ENCODE measurements at regions not wholly inside any gene's neighbourhood (a gene's known extent, or its start where the extent isn't known, plus 50 kb on each side); places are given as distances from the start of the nearest gene placed in this dataset.

GRCh38 chr19:31907661-31908060, 437.7 kb upstream of the ZNF507 start:
- no peak overlapping the region for H2BK12ac ChIP-seq (ENCODE audit: low read depth, low read length)
- POLR2A ChIA-PET (ENCODE audit: partially characterized antibody) = no interaction called here
- H3K36me3 ChIP-seq (ENCODE audit: control insufficient read depth in 2 of 4, insufficient read depth in 4 of 4, low read length in 3 of 4) = no peaks in the 10 kb centered on the region
- H3K27me3 ChIP-seq (replicated peaks in 1 of 4; ENCODE audit: control insufficient read depth in 3 of 4, extremely low read depth in 1 of 4, insufficient read depth in 3 of 4, low read length in 3 of 4) = no peaks in the 10 kb centered on the region
- TF ChIP-seq GTF2F1 (IDR thresholded peaks at IDR 0.05; ENCODE audit: borderline replicate concordance, low read depth, low read length) (no peak), POLR2A (IDR thresholded peaks at IDR 0.05; ENCODE audit: control extremely low read depth in 1 of 2, low read depth in 2 of 2, low read length in 2 of 2) (no peak), ATF2 (IDR thresholded peaks at IDR 0.05; ENCODE audit: low read length) (no peak)
- TF ChIP-seq, protein P1, sequence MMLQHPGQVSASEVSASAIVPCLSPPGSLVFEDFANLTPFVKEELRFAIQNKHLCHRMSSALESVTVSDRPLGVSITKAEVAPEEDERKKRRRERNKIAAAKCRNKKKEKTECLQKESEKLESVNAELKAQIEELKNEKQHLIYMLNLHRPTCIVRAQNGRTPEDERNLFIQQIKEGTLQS (IDR thresholded peaks at IDR 0.05; ENCODE audit: insufficient read depth, low read depth, low read length) = no peak
- no peak overlapping the region for H3K56ac ChIP-seq (replicated peaks; ENCODE audit: insufficient read length, low read depth, low read length)
- H2BK120ac ChIP-seq (replicated peaks; ENCODE audit: low read depth, low read length) = no peak overlapping the region
- no peak overlapping the region for H3K4me3 ChIP-seq (ENCODE audit: extremely low read depth in 1 of 4, insufficient read depth in 2 of 4, low read depth in 3 of 4, low read length in 4 of 4)
- H3K14ac ChIP-seq (ENCODE audit: insufficient read length) = no peak overlapping the region
- no peaks in the 10 kb centered on the region; the same call in 1 of the 2 replicates for H3K23me2 ChIP-seq (ENCODE audit: low read depth, low read length)
- H2BK5ac ChIP-seq (ENCODE audit: low read depth, low read length) = no peak overlapping the region
- no peak for DNase-seq (ENCODE audit: low read depth in 1 of 2, low spot score in 2 of 2)
- no peak for FAIRE-seq
- H2BK20ac ChIP-seq (ENCODE audit: low read length) = no peak overlapping the region
- no peak overlapping the region for H3K4me2 ChIP-seq (ENCODE audit: insufficient read depth in 1 of 2, low read depth in 2 of 2, low read length in 2 of 2)
- H2AFZ ChIP-seq (ENCODE audit: low read length) = no peak overlapping the region
- no peak overlapping the region for H3K4ac ChIP-seq (replicated peaks; ENCODE audit: insufficient read length, low read depth, low read length)
- WGBS, 2 experiments (ENCODE audit: extremely low coverage in 1 of 2, insufficient coverage in 1 of 2, insufficient read length in 1 of 2, insufficient replicate concordance in 2 of 2, low coverage in 1 of 2, low lambda C conversion rate in 2 of 2, missing lambda C conversion rate in 1 of 2) = 94% methylated on average over 1 of the region's 1 CpG; no CpG with 5 or more reads in 1 of the 2 experiments
- no peaks in the 10 kb centered on the region for H3K79me2 ChIP-seq (ENCODE audit: control insufficient read depth in 1 of 2, insufficient read depth in 2 of 2, low read length in 2 of 2)
- no peaks in the 10 kb centered on the region for H4K20me1 ChIP-seq (replicated peaks in 1 of 2; ENCODE audit: control insufficient read depth in 1 of 2, insufficient read depth in 2 of 2, low read length in 2 of 2)
- H3K27ac ChIP-seq (ENCODE audit: low read depth, low read length) = no peak overlapping the region
- CTCF ChIA-PET (ENCODE audit: partially characterized antibody) = no interaction called here
- no peak overlapping the region for H3K23ac ChIP-seq (ENCODE audit: insufficient read length)
- H3K9me3 ChIP-seq (ENCODE audit: insufficient read depth in 2 of 2, low read depth in 1 of 2, low read length in 1 of 2) = no peaks in the 10 kb centered on the region
- no peak overlapping the region for H3K18ac ChIP-seq (ENCODE audit: extremely low read depth, low read length)
- no peak overlapping the region for H4K5ac ChIP-seq (ENCODE audit: insufficient read length, low read depth, low read length)
- H3K4me1 ChIP-seq (replicated peaks in 1 of 4; ENCODE audit: control insufficient read depth in 3 of 4, insufficient read depth in 4 of 4, low read length in 3 of 4) = no peaks in the 10 kb centered on the region
- no peak overlapping the region for H4K91ac ChIP-seq (replicated peaks; ENCODE audit: insufficient read length, low read length)
- H2AK5ac ChIP-seq (ENCODE audit: low read depth, low read length) = no peak overlapping the region
- H4K8ac ChIP-seq (ENCODE audit: extremely low read depth, insufficient read depth, low read length) = no peak overlapping the region
- H2BK15ac ChIP-seq (ENCODE audit: low read length) = no peak overlapping the region
- H3K79me1 ChIP-seq (ENCODE audit: low read depth, low read length) = no peaks in the 10 kb centered on the region
- H3K9ac ChIP-seq (replicated peaks in 1 of 4; ENCODE audit: extremely low read depth in 1 of 4, low read depth in 3 of 4, low read length in 3 of 4) = no peak overlapping the region
